ENCODE measurements at regions not wholly inside any gene's neighbourhood (a gene's known extent, or its start where the extent isn't known, plus 50 kb on each side); places are given as distances from the start of the nearest gene placed in this dataset.
"Not testable (repeated sequence)": the region's sequence is repeated elsewhere in the genome, so short reads cannot be mapped to it uniquely, and the experiment has no call there.

DNA sequence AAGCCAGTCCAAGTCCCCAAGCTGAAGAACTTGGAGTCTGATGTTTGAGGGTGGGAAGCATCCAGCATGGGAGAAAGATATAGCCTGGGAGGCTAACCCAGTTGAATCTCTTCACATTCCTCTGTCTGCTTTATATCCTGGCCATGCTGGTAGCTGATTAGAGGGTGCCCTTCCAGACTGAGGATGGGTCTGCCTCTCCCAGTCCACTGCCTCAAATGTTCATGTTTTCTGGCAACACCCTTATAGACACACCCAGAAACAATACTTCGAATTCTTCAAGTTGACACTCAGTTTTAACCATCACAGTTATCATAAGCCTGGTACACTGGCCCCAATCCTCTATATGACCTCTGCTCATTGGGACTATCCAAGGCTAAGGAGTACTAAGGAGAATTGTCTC is 124.1 kb upstream of the WDR1 start:
- Histone ChIP-seq H3K4me1 (ENCODE audit: insufficient read depth, low read length) (no peaks in the 10 kb centered on the region), H3K27ac (ENCODE audit: low read depth, low read length) (no peak overlapping the region), H3K27me3 (ENCODE audit: control insufficient read depth in 1 of 2, insufficient read depth in 2 of 2, low read length in 2 of 2) (no peaks in the 10 kb centered on the region), H3K9ac (ENCODE audit: low read length) (no peak overlapping the region), H3K36me3 (ENCODE audit: insufficient read depth, low read length) (no peaks in the 10 kb centered on the region), H3K9me3 (ENCODE audit: low read length) (no peaks in the 10 kb centered on the region), H3K4me3 (ENCODE audit: low read depth in 1 of 2, low read length in 2 of 2) (no peak overlapping the region)

DNA sequence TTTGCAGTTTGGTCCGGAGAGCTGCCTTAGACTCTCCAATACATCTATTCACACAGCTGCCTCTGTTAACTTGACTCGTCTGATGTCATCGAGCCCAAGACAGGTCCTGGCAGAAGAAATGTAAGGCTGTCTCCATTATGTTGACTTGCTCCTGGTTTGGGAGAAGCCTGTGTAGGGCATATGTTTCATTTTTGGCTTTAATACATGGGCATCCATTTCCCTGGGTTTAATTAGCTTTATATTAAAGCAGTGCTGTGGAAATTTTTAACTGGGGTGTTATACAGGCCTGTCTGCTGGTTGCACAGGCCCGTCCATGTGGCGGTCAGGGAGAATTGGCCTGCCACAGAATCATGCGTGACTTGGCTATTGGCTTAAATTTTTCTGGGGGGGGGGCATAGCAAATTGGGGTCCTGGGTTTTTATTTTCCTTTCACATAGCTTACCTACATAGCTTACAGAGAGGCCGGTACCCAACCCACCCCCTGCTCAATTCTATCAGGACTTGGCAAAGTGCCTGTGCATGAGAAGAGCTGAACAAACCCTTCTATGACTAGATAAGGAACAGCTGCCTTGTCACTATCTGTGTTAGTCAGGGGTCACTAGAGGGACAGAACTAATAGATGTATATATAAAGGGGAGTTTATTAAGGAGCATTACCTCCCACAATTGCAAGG is 123.5 kb upstream of the WDR1 start:
- H3K4me1 ChIP-seq (ENCODE audit: insufficient read depth, low read length), result no peaks in the 10 kb centered on the region
- no peaks in the 10 kb centered on the region for H3K27me3 ChIP-seq (ENCODE audit: control insufficient read depth in 1 of 2, insufficient read depth in 2 of 2, low read length in 2 of 2)
- no peaks in the 10 kb centered on the region for H3K36me3 ChIP-seq (ENCODE audit: insufficient read depth, low read length)
- H3K27ac ChIP-seq (ENCODE audit: low read depth, low read length), result no peak overlapping the region
- no peak overlapping the region for H3K4me3 ChIP-seq (ENCODE audit: low read depth in 1 of 2, low read length in 2 of 2)
- H3K9ac ChIP-seq (ENCODE audit: low read length), result no peak overlapping the region
- H3K9me3 ChIP-seq (ENCODE audit: low read length), result no peaks in the 10 kb centered on the region

DNA sequence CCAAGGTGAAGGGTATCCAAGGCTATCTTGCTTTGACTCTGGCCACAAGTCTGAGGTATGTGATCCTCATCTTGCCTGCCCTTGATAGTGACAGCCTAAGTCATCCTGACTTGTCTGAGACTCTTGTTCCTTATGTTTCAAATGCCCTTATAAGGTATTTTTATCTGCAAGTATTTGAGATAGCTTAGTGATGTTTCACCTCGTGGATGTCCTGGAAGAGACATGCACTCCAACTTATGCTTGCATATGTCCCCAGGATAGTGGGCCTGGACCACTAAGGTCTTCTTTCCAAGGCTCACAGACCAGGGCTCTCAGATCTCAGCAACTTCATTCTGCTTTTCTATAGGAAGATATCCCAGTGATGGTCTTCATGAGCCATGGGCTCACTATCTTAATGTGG is 120.5 kb upstream of the WDR1 start:
- H3K9me3 ChIP-seq (ENCODE audit: low read length), result no peaks in the 10 kb centered on the region
- no peak overlapping the region for H3K9ac ChIP-seq (ENCODE audit: low read length)
- H3K27ac ChIP-seq (ENCODE audit: low read depth, low read length), result no peak overlapping the region
- no peaks in the 10 kb centered on the region for H3K27me3 ChIP-seq (ENCODE audit: control insufficient read depth in 1 of 2, insufficient read depth in 2 of 2, low read length in 2 of 2)
- no peaks in the 10 kb centered on the region for H3K36me3 ChIP-seq (ENCODE audit: insufficient read depth, low read length)
- no peak overlapping the region for H3K4me3 ChIP-seq (ENCODE audit: low read depth in 1 of 2, low read length in 2 of 2)
- no peaks in the 10 kb centered on the region for H3K4me1 ChIP-seq (ENCODE audit: insufficient read depth, low read length)

DNA sequence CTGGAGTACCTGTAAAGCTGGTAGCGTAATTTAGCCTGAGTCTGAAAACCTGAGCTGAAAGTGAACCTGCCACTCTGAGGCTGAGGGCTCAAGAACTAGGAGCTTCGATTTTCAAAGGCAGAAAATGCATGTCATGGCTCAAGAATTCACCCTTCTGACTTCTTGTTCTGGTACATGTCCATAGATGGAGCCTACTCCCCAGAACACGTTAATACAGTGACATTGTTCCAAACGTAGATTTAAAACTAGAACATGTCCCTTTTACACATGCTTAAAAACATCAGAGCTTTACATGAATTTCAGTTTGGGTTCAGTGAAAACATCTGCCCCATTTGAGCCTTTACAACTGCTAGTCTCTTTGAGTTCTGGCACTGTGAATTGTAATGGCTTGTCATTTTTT is 115.5 kb upstream of the WDR1 start:
- H3K9ac ChIP-seq (ENCODE audit: low read length), result no peak overlapping the region
- no peak overlapping the region for H3K27ac ChIP-seq (ENCODE audit: low read depth, low read length)
- no peaks in the 10 kb centered on the region for H3K27me3 ChIP-seq (ENCODE audit: control insufficient read depth in 1 of 2, insufficient read depth in 2 of 2, low read length in 2 of 2)
- H3K4me3 ChIP-seq (ENCODE audit: low read depth in 1 of 2, low read length in 2 of 2), result no peak overlapping the region
- H3K9me3 ChIP-seq (ENCODE audit: low read length), result no peaks in the 10 kb centered on the region
- H3K4me1 ChIP-seq (ENCODE audit: insufficient read depth, low read length), result no peaks in the 10 kb centered on the region
- no peaks in the 10 kb centered on the region for H3K36me3 ChIP-seq (ENCODE audit: insufficient read depth, low read length)

DNA sequence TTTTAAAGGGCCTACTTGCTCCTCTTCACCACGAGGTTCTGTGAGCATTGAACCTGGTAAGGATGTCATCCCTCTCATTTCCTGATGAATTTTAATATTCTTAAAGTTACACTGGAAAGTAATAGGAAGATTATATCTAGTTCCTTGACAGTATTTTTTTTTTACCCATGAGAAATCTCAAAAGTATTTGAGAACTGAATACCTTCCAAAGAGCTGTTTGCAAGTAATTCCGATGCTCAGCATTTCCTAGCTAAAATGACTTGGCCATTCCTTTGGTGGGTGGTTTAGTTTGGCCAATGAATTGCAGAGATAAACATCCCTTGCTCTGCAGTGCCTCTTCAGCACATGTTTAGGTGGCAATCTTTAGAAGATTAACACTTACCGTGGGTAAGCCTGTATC is 110.2 kb upstream of the WDR1 start:
- Histone ChIP-seq H3K36me3 (ENCODE audit: insufficient read depth, low read length) (no peaks in the 10 kb centered on the region), H3K27ac (ENCODE audit: low read depth, low read length) (no peak overlapping the region), H3K9me3 (ENCODE audit: low read length) (no peaks in the 10 kb centered on the region), H3K27me3 (ENCODE audit: control insufficient read depth in 1 of 2, insufficient read depth in 2 of 2, low read length in 2 of 2) (no peaks in the 10 kb centered on the region), H3K9ac (ENCODE audit: low read length) (no peak overlapping the region), H3K4me1 (ENCODE audit: insufficient read depth, low read length) (no peaks in the 10 kb centered on the region), H3K4me3 (ENCODE audit: low read depth in 1 of 2, low read length in 2 of 2) (no peak overlapping the region)

DNA sequence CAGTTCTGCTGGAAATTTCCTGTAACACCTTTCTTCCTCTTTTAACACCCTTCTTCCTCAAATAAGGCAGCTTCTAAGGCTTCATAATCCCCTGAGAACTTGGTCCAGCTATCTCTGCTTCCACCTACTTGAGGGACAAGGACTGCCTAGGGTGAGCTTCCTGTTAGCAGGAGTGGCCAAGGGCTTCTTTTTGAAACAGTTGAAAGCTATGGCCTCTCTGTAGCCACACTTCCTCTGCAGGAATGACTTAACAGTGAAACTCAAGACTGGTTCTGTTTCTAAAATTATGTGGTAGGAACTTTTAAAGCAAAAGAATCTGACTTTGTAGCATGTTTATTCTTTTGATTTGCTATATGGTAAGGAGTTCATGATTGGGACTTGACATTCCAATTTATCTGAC is 108.5 kb upstream of the WDR1 start:
- Histone ChIP-seq H3K9ac (ENCODE audit: low read length) (no peak overlapping the region), H3K36me3 (ENCODE audit: insufficient read depth, low read length) (no peaks in the 10 kb centered on the region), H3K9me3 (ENCODE audit: low read length) (no peaks in the 10 kb centered on the region), H3K27me3 (ENCODE audit: control insufficient read depth in 1 of 2, insufficient read depth in 2 of 2, low read length in 2 of 2) (no peaks in the 10 kb centered on the region), H3K4me3 (ENCODE audit: low read depth in 1 of 2, low read length in 2 of 2) (no peak overlapping the region), H3K4me1 (ENCODE audit: insufficient read depth, low read length) (no peaks in the 10 kb centered on the region), H3K27ac (ENCODE audit: low read depth, low read length) (no peak overlapping the region)

DNA sequence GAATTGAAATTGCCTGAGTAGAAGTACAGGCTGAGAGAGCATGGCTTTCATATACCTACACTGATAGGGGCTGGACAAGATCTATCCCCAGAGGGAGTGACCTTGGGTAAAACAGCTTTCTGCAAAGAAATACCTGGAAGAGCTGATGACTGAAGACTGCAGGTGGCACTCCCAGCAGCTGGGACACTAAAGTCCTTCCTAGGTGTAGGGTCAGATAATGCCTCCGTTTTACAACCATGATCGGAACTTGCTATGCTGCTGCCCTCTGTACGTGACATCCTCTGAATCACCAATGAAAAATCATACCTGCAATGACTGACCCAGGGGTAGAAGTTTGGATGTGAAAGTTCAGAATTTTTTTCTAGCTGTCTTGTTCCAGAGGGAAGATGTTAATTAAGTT is 107.2 kb upstream of the WDR1 start:
- no peaks in the 10 kb centered on the region for H3K9me3 ChIP-seq (ENCODE audit: low read length)
- no peaks in the 10 kb centered on the region for H3K27me3 ChIP-seq (ENCODE audit: control insufficient read depth in 1 of 2, insufficient read depth in 2 of 2, low read length in 2 of 2)
- no peaks in the 10 kb centered on the region for H3K4me1 ChIP-seq (ENCODE audit: insufficient read depth, low read length)
- no peaks in the 10 kb centered on the region for H3K36me3 ChIP-seq (ENCODE audit: insufficient read depth, low read length)
- no peak overlapping the region for H3K9ac ChIP-seq (ENCODE audit: low read length)
- H3K4me3 ChIP-seq (ENCODE audit: low read depth in 1 of 2, low read length in 2 of 2), result no peak overlapping the region
- no peak overlapping the region for H3K27ac ChIP-seq (ENCODE audit: low read depth, low read length)

DNA sequence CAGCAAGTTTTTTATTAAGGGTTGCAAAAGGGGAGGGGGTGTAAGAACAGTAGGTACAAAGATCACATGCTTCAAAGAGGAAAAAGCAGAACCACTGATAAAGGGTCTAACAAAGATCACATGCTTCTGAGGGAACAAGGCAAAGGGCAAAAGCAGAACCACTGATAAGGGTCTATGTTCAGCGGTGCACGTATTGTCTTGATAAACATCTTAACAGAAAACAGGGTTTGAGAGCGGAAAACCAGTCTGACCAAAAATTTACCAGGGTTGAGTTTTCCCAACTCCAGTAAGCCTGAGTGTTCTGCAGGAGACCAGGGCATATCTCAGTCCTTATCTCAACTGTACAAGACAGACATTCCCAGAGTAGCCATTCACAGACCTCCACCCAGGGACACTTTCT is 96.9 kb upstream of the WDR1 start:
- not testable (repeated sequence) for H3K36me3 ChIP-seq (ENCODE audit: insufficient read depth, low read length); H3K27ac ChIP-seq (ENCODE audit: low read depth, low read length); H3K9me3 ChIP-seq (ENCODE audit: low read length)

DNA sequence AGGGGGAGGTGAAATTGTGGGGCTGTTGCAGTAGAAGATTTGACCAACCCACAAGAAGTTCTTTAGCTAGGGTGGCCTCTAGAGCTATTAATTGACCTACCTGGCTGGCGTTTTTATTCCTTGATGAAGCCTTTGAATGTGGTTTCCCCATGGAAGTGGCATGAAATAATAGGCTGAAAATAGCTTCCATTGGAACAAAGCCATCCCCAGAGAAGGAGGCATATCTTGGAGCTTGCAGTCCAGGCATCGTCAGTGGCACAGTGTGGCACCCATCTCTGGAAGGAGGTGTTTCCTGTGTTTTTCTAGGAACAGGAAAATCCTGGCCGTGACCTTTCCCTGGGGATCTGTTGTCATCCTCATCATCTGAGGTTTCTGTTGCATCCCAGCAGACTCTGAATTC is 96.3 kb upstream of the WDR1 start:
- Histone ChIP-seq H3K4me3 (ENCODE audit: low read depth in 1 of 2, low read length in 2 of 2) (no peak overlapping the region), H3K9ac (ENCODE audit: low read length) (no peak overlapping the region), H3K27me3 (ENCODE audit: control insufficient read depth in 1 of 2, insufficient read depth in 2 of 2, low read length in 2 of 2) (no peaks in the 10 kb centered on the region), H3K9me3 (ENCODE audit: low read length) (no peaks in the 10 kb centered on the region), H3K4me1 (ENCODE audit: insufficient read depth, low read length) (no peaks in the 10 kb centered on the region), H3K36me3 (ENCODE audit: insufficient read depth, low read length) (no peaks in the 10 kb centered on the region), H3K27ac (ENCODE audit: low read depth, low read length) (no peak overlapping the region)

More for the DNA sequence above, 96.9 kb upstream of the WDR1 start:
- not testable (repeated sequence) for H3K4me3 ChIP-seq (ENCODE audit: low read depth in 1 of 2, low read length in 2 of 2); H3K4me1 ChIP-seq (ENCODE audit: insufficient read depth, low read length); H3K9ac ChIP-seq (ENCODE audit: low read length); H3K27me3 ChIP-seq (ENCODE audit: control insufficient read depth in 1 of 2, insufficient read depth in 2 of 2, low read length in 2 of 2)

DNA sequence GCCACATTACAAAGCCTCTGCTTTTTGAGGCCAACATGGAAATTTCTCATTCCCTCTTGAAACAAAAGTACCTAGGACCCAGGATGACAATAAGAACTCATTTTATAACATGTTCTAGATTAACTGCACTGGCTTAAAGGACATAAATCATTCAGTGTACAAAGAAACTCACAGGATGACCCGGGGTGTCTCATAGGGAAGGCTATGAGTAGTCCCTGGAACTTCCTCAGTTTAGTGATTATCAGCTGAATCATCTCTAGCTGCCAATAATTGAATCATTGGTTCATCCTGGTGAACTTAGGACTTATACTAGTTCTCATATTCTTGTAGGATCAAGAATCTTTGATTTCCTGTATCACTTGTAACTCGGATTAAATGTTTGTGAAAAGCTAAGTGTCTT is 95.8 kb upstream of the WDR1 start:
- no peaks in the 10 kb centered on the region for H3K27me3 ChIP-seq (ENCODE audit: control insufficient read depth in 1 of 2, insufficient read depth in 2 of 2, low read length in 2 of 2)
- H3K27ac ChIP-seq (ENCODE audit: low read depth, low read length), result no peak overlapping the region

DNA sequence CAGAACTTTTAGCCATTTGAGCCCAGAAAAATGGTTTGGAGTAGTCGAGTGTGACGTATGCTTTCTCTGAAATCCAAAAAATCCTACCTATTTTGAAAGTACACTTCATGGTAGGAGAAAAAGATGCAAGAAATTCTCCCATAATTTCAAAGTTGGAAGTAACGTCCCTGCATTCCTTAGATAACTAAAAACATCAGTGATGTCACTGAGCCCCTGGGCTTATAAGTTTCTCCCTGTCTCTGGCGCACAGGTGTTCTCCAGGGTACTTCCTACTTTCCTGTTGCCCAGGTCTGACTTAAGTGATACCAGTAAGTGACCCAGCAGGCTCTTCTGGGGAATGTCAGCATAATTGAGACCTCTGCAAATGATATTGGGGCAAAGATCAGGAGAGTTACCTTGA is 90.5 kb upstream of the WDR1 start:
- Histone ChIP-seq H3K9me3 (ENCODE audit: low read length) (no peaks in the 10 kb centered on the region), H3K4me1 (ENCODE audit: insufficient read depth, low read length) (no peaks in the 10 kb centered on the region), H3K27ac (ENCODE audit: low read depth, low read length) (no peak overlapping the region), H3K4me3 (ENCODE audit: low read depth in 1 of 2, low read length in 2 of 2) (no peak overlapping the region), H3K36me3 (ENCODE audit: insufficient read depth, low read length) (no peaks in the 10 kb centered on the region), H3K9ac (ENCODE audit: low read length) (no peak overlapping the region), H3K27me3 (ENCODE audit: control insufficient read depth in 1 of 2, insufficient read depth in 2 of 2, low read length in 2 of 2) (no peaks in the 10 kb centered on the region)

More for the DNA sequence above, 95.8 kb upstream of the WDR1 start:
- Histone ChIP-seq H3K4me1 (ENCODE audit: insufficient read depth, low read length) (no peaks in the 10 kb centered on the region), H3K9ac (ENCODE audit: low read length) (no peak overlapping the region), H3K4me3 (ENCODE audit: low read depth in 1 of 2, low read length in 2 of 2) (no peak overlapping the region), H3K36me3 (ENCODE audit: insufficient read depth, low read length) (no peaks in the 10 kb centered on the region), H3K9me3 (ENCODE audit: low read length) (no peaks in the 10 kb centered on the region)

DNA sequence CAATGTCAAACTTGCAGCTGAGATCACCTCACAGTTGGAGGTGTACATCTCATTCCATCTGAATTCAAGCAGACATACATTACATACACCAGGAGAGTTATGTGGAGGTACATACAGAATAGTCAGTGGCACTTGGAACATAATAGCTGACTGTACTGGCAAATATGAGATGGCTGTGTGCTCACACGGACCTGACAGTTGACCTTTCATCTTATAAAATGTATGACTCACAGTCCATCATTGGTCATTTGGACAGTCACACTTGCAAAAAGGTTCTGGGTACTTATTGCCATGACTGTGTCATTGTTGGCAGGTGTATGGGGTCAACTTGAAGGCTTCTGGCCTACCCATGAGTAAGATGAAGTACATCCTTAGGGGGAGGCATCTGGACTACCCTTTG is 88.6 kb upstream of the WDR1 start:
- Histone ChIP-seq H3K27me3 (ENCODE audit: control insufficient read depth in 1 of 2, insufficient read depth in 2 of 2, low read length in 2 of 2) (no peaks in the 10 kb centered on the region), H3K9ac (ENCODE audit: low read length) (no peak overlapping the region), H3K36me3 (ENCODE audit: insufficient read depth, low read length) (no peaks in the 10 kb centered on the region), H3K4me3 (ENCODE audit: low read depth in 1 of 2, low read length in 2 of 2) (no peak overlapping the region), H3K9me3 (ENCODE audit: low read length) (no peaks in the 10 kb centered on the region), H3K27ac (ENCODE audit: low read depth, low read length) (no peak overlapping the region), H3K4me1 (ENCODE audit: insufficient read depth, low read length) (no peaks in the 10 kb centered on the region)
